IMR-90 (cell line): ENCODE measurements at regions not wholly inside any gene's neighbourhood (a gene's known extent, or its start where the extent isn't known, plus 50 kb on each side); places are given as distances from the start of the nearest gene placed in this dataset.

Experiments used
- ATAC-seq: fragments of 200-7000 bp; cut with Tn5 transposase; 2 replicates; pipeline ENCODE4 v1.9.1; 2020; ENCODE audit warnings: low read depth, mild to moderate bottlenecking, moderate library complexity
- BruUV-seq: library from RNA; stranded (reverse); fragments of 400-500 nt; replicated peaks from 2 replicates; lab custom pipeline; 2021; lab: Mats Ljungman, UMichigan
- CTCF ChIA-PET: fragments of 300-600 bp; formaldehyde crosslinking; extraction: SDS; loops from one replicate; lab custom pipeline; 2021; ENCODE audit warnings: antibody characterized with exemption; lab: Yijun Ruan, JAX
- POLR2A ChIA-PET: fragments of 300-600 bp; sonication (Branson Sonifier 250); formaldehyde crosslinking; loops from one replicate; lab custom pipeline; 2022; ENCODE audit warnings: antibody characterized with exemption; ENCODE audit not compliant: unreplicated experiment; lab: Charles Lee
- DNase-seq: peaks from one replicate; pipeline ENCODE4 v3.0.0; 2013
- H2AFZ ChIP-seq: replicated peaks from 2 replicates; pipeline ENCODE3; 2013; ENCODE audit warnings: low read length, mild to moderate bottlenecking; ENCODE audit not compliant: poor library complexity
- H2AK5ac ChIP-seq: 2 replicates; pipeline ENCODE4 v1.6.1; 2013; ENCODE audit warnings: low read depth, low read length, inconsistent platforms
- H2AK9ac ChIP-seq: replicated peaks from 2 replicates; pipeline ENCODE3; 2013; ENCODE audit warnings: mild to moderate bottlenecking, low read depth, low read length, moderate library complexity; ENCODE audit not compliant: poor library complexity
- H2BK120ac ChIP-seq: 2 replicates; pipeline ENCODE4 v1.6.1; 2013; ENCODE audit warnings: low read depth, low read length, inconsistent platforms
- H2BK15ac ChIP-seq: 3 replicates; pipeline ENCODE4 v1.6.1; 2013; ENCODE audit warnings: low read depth, low read length, inconsistent platforms
- H2BK20ac ChIP-seq: 2 replicates; pipeline ENCODE4 v1.6.1; 2013; ENCODE audit warnings: low read depth, mild to moderate bottlenecking, inconsistent platforms, low read length, moderate library complexity
- H2BK5ac ChIP-seq: 2 replicates; pipeline ENCODE4 v1.6.1; 2013; ENCODE audit warnings: mild to moderate bottlenecking, low read depth, low read length, inconsistent platforms; ENCODE audit not compliant: poor library complexity, severe bottlenecking
- H3K14ac ChIP-seq: replicated peaks from 2 replicates; pipeline ENCODE4 v1.6.1; 2013; ENCODE audit warnings: low read depth, low read length, inconsistent platforms
- H3K18ac ChIP-seq: 2 replicates; pipeline ENCODE4 v1.6.1; 2013; ENCODE audit warnings: low read depth, low read length, control low read depth
- H3K23ac ChIP-seq: 2 replicates; pipeline ENCODE4 v1.6.1; 2013; ENCODE audit warnings: low read depth, low read length, inconsistent platforms
- H3K27ac ChIP-seq: 2 replicates; pipeline ENCODE4 v1.5.1; 2013; ENCODE audit warnings: mild to moderate bottlenecking, control low read depth, low read length; ENCODE audit not compliant: insufficient read depth
- H3K27me3 ChIP-seq: 2 replicates; pipeline ENCODE4 v1.6.1; 2013; ENCODE audit warnings: low read length; ENCODE audit not compliant: control insufficient read depth, insufficient read depth
- H3K36me3 ChIP-seq: 2 replicates; pipeline ENCODE4 v1.6.1; 2013; ENCODE audit warnings: low read length, mixed read lengths; ENCODE audit not compliant: control insufficient read depth, insufficient read depth
- H3K4ac ChIP-seq: 2 replicates; pipeline ENCODE4 v1.6.1; 2013; ENCODE audit warnings: low read depth, low read length, inconsistent platforms
- H3K4me1 ChIP-seq: 2 replicates; pipeline ENCODE4 v1.6.1; 2013; ENCODE audit warnings: low read length, mixed read lengths; ENCODE audit not compliant: control insufficient read depth, insufficient read depth
- H3K4me2 ChIP-seq: 2 replicates; pipeline ENCODE4 v1.6.1; 2013; ENCODE audit warnings: low read depth, mild to moderate bottlenecking, control low read depth, low read length, moderate library complexity
- H3K4me3 ChIP-seq: 2 replicates; pipeline ENCODE4 v1.5.1; 2013; ENCODE audit warnings: low read depth, mild to moderate bottlenecking, control low read depth, low read length, moderate library complexity; ENCODE audit not compliant: insufficient read depth
- H3K56ac ChIP-seq: 2 replicates; pipeline ENCODE4 v1.6.1; 2013; ENCODE audit warnings: low read length, inconsistent platforms; ENCODE audit not compliant: insufficient read depth; ENCODE audit errors: extremely low read depth
- H3K79me1 ChIP-seq, 2 experiments: 2 replicates each; pipeline ENCODE4 v1.6.1; 2013; ENCODE audit warnings: low read length in 2 of 2, inconsistent platforms in 1 of 2, low read depth in 1 of 2
- H3K9ac ChIP-seq: 2 replicates; pipeline ENCODE4 v1.6.1; 2013; ENCODE audit warnings: low read depth, low read length, control low read depth
- H3K9me1 ChIP-seq: 2 replicates; pipeline ENCODE4 v1.6.1; 2013; ENCODE audit warnings: low read length, inconsistent platforms; ENCODE audit not compliant: insufficient read depth
- H3K9me3 ChIP-seq: 2 replicates; pipeline ENCODE4 v1.6.1; 2013; ENCODE audit warnings: low read length; ENCODE audit not compliant: control insufficient read depth, insufficient read depth
- H4K20me1 ChIP-seq: 2 replicates; pipeline ENCODE4 v1.6.1; 2013; ENCODE audit warnings: low read length, inconsistent platforms; ENCODE audit not compliant: insufficient read depth
- H4K5ac ChIP-seq: 2 replicates; pipeline ENCODE4 v1.6.1; 2013; ENCODE audit warnings: mild to moderate bottlenecking, low read depth, low read length, control low read depth
- H4K8ac ChIP-seq, 2 experiments: 2 replicates each; pipeline ENCODE4 v1.6.1; 2013; ENCODE audit warnings: low read depth in 2 of 2, low read length in 2 of 2, control low read depth in 1 of 2, inconsistent platforms in 1 of 2
- H4K91ac ChIP-seq: 2 replicates; pipeline ENCODE4 v1.6.1; 2013; ENCODE audit warnings: low read depth, low read length, inconsistent platforms; ENCODE audit not compliant: insufficient read depth
- FOS ChIP-seq: fragments of 150-350 bp; IDR thresholded peaks from 2 replicates; pipeline ENCODE4 v1.6.1; 2016; ENCODE audit warnings: low read depth, low read length
- MAZ ChIP-seq: IDR thresholded peaks from 2 replicates; pipeline ENCODE4 v1.6.1; 2012; ENCODE audit warnings: low read depth, mild to moderate bottlenecking, low read length, improper control_type of control experiment, moderate library complexity, borderline replicate concordance
- NFE2L2 ChIP-seq: fragments of 150-350 bp; IDR thresholded peaks from 2 replicates; pipeline ENCODE4 v1.6.1; 2016; ENCODE audit warnings: low read depth, mild to moderate bottlenecking, low read length
- POLR2A ChIP-seq: IDR thresholded peaks from 2 replicates; pipeline ENCODE4 v1.6.1; 2012; ENCODE audit warnings: mild to moderate bottlenecking, low read depth, low read length
- RAD21 ChIP-seq: IDR thresholded peaks from 2 replicates; pipeline ENCODE4 v1.6.1; 2012; ENCODE audit warnings: low read length, improper control_type of control experiment
- RCOR1 ChIP-seq: IDR thresholded peaks from 2 replicates; pipeline ENCODE4 v1.6.1; 2012; ENCODE audit warnings: mild to moderate bottlenecking, low read length, improper control_type of control experiment; ENCODE audit not compliant: insufficient replicate concordance
- RFX5 ChIP-seq: IDR thresholded peaks from 2 replicates; pipeline ENCODE4 v1.8.0; 2012; ENCODE audit warnings: low read depth, mild to moderate bottlenecking, low read length, moderate library complexity
- WGBS, 2 experiments: methylation state at CpG; one replicate each; pipeline versions ENCODE4 v1.1.5 to v1.1.7; 2013; ENCODE audit warnings: missing lambda C conversion rate in 2 of 2; ENCODE audit not compliant: insufficient read length in 1 of 2; ENCODE audit errors: extremely low coverage in 2 of 2; 5-methylcytosine and 5-hydroxymethylcytosine counted together
- dilution Hi-C: fragments of 300-500 bp; cut with HindIII; formaldehyde crosslinking; loops from one replicate; pipeline ENCODE4 v1.14.3; 2018; ENCODE audit warnings: low sequenced_read_pairs; ENCODE audit not compliant: unreplicated experiment
- in situ Hi-C: fragments of 300-500 bp; cut with MboI; formaldehyde crosslinking; loops from 3 replicates; pipeline ENCODE4 v1.14.3; 2019; ENCODE audit warnings: low sequenced_read_pairs, inconsistent platforms, mixed read lengths
- intact Hi-C: fragments of 100-400 bp; cut with micrococcal nuclease; formaldehyde crosslinking; loops from 2 replicates; pipeline ENCODE4 v1.10.0; 2022

- 37% methylated on average over 4 of the region's 7 CpGs; no CpG with 5 or more reads in 1 of the 2 experiments for WGBS, 2 experiments
- no peak for TF ChIP-seq RAD21
- TF ChIP-seq FOS = peak; percentile 50
- no peak for TF ChIP-seq RFX5
- no peak for TF ChIP-seq RCOR1
- TF ChIP-seq POLR2A = no peak
- TF ChIP-seq MAZ = no peak
- TF ChIP-seq NFE2L2 = no peak
- H3K23ac ChIP-seq = peak overlapping the region; percentile 21; the same call in 1 of the 2 replicates
- H4K5ac ChIP-seq = peak overlapping the region; percentile 5; the same call in 1 of the 2 replicates
- H3K27ac ChIP-seq = peak overlapping the region; percentile 63
- H2BK120ac ChIP-seq = peak overlapping the region; percentile 75
- dilution Hi-C loops (no loop called here), in situ Hi-C loops (no loop called here), intact Hi-C loops (loop anchor here (1.0 kb wide), 2 partner anchors 290 to 887 kb away; no protein-coding TSS in a partner anchor)
- no TSS peak for BruUV-seq
- no peaks in the 10 kb centered on the region for H3K27me3 ChIP-seq
- H2AFZ ChIP-seq = peak overlapping the region; percentile 40
- H3K79me1 ChIP-seq = no peaks in the 10 kb centered on the region
- peaks cover 15% of the 10 kb centered on the region for H3K4me1 ChIP-seq
- H3K14ac ChIP-seq = peak overlapping the region; percentile 34; the same call in 1 of the 2 replicates
- peak overlapping the region; percentile 50 for H3K4me2 ChIP-seq
- peak overlapping the region; percentile 86; the same call in 1 of the 2 replicates for H2BK20ac ChIP-seq
- H2BK15ac ChIP-seq = peak overlapping the region; percentile 76; the same call in 1 of the 3 replicates
- no peaks in the 10 kb centered on the region for H3K36me3 ChIP-seq
- H2AK5ac ChIP-seq = peak overlapping the region; percentile 13; the same call in 1 of the 2 replicates
- no peak overlapping the region for H3K4me3 ChIP-seq
- peaks cover 22% of the 10 kb centered on the region for H3K9me1 ChIP-seq
- peak; percentile 80 for DNase-seq
- H2BK5ac ChIP-seq = peak overlapping the region; percentile 53
- peaks cover 4% of the 10 kb centered on the region; the same call in 1 of the 2 replicates for H4K20me1 ChIP-seq
- H3K56ac ChIP-seq = 0 out of 2 replicates have a peak overlapping the region, but pooled peaks have one; percentile 20
- no peak overlapping the region for H3K9ac ChIP-seq
- ChIA-PET POLR2A (no interaction called here), CTCF (interaction anchor here (0.6 kb wide), 2 partner anchors 9 to 286 kb away, joined by 3 to 4 read pairs; no protein-coding TSS in a partner anchor)
- peak; percentile 87 for ATAC-seq
- H4K91ac ChIP-seq = peak overlapping the region; percentile 73
- H2AK9ac ChIP-seq = peak overlapping the region; percentile 39
- H3K4ac ChIP-seq = peak overlapping the region; percentile 71
- H3K18ac ChIP-seq = peak overlapping the region; percentile 27; the same call in 1 of the 2 replicates
- H4K8ac ChIP-seq = peak overlapping the region in 1 of 2 experiments; percentile 39; a peak in 1 of 4 replicates
- no peaks in the 10 kb centered on the region for H3K9me3 ChIP-seq
Measured at GRCh38 chr2:12120281-12121150, 374.1 kb downstream of the LPIN1 start.
